ENCODE measurements at regions not wholly inside any gene's neighbourhood (a gene's known extent, or its start where the extent isn't known, plus 50 kb on each side); places are given as distances from the start of the nearest gene placed in this dataset.

DNA sequence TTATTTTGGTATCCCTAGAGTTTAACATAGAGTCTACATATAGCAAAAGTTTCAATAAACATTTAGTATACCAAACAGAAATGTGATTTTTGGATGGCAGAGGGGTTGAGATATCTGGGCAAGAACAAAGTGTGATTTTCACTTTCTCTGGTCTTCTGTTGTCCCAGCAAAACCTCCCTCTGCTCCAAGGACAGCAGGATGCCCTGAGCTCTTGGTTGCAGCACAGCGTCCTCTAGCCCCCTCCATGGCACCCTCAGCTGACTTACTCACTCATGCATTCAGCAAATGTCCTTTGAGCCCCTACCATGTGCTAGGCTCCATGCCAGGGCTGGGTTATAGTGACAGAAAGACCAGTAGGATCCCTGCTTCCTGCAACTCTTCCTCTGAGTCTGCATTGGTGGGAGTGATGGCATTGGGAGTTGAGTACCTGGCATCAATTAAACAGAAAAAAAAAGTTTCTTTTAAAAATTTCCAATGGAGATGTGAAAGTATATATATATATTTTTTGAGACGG is 104.8 kb upstream of the UBL3 start:
- DNase-seq (ENCODE audit: low read depth): no peak

- no peak for DNase-seq (ENCODE audit: low read depth)
These were observed 103.9 kb upstream of the UBL3 start for GRCh38 chr13:29954082-29955028.

- no peak for DNase-seq (ENCODE audit: low read depth)
These were observed 103.1 kb upstream of the UBL3 start for GRCh38 chr13:29953542-29953941.

DNA sequence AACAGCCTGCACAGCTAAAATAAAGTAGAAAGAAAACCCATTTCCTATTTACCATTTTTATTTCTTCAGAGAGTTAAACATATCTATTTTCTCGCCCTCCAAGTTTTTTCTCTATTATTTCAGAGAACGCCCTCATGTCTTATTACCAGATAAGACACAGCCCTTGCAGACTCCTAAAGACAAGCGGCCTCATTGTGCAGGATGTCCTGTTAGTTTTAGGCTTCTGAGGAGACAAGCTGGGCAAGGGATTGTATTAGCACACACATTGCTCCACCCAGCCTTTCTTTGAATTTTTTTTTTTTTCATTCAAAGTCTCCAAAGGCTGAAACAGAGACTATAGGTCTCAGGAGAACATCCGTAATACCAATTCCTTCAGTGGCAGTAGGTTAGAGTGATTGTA is 101.8 kb upstream of the UBL3 start:
- DNase-seq (ENCODE audit: low read depth): no peak

GRCh38 chr13:29948791-29949190 is 98.4 kb upstream of the UBL3 start:
- no peak for DNase-seq (ENCODE audit: low read depth)

GRCh38 chr13:29948244-29948643 is 97.8 kb upstream of the UBL3 start:
- DNase-seq (ENCODE audit: low read depth): no peak

GRCh38 chr13:29947839-29948238 is 97.4 kb upstream of the UBL3 start:
- DNase-seq (ENCODE audit: low read depth): no peak

DNA sequence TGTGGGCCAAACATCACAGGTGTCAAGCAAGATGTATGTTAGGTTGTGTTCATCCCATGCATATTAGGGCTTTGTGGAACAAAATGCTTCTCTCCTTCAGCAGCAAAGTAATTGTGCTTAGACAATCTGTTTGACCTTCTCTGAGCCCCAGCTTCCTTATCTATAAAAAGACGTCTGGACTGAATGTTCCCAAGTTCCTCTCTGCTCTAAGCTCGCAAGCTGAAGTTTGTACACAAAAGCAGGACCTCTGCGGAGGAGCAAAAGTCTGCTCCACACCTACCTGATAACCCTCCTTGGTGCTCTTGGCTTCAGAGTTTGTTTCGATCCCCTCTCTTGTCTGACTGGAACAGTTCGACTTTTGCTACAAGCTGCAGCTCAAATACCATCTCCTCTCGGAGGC is 95.7 kb upstream of the UBL3 start:
- DNase-seq (ENCODE audit: low read depth): no peak

DNA sequence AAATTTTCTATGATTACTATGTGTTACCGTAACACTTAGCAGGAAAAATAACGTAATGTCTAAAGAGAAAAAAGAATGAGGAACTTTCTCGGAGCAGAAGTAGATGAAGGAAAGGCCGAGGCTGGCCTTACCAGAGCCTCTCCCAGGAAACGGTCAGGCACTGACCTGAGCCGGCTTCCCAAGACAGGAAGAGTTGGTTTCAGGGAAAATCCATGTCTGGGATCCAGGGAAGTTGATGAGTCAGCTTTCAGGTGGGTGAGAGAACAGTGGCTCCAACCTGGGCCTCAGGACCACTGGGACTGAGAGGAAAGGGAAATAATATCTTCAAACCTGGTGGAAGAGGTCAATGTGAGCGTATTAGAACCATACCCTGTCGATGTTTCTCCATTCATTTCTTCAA is 93.3 kb upstream of the UBL3 start:
- no peak for DNase-seq (ENCODE audit: low read depth)

GRCh38 chr13:29943273-29943672 is 92.9 kb upstream of the UBL3 start:
- no peak for DNase-seq (ENCODE audit: low read depth)

DNA sequence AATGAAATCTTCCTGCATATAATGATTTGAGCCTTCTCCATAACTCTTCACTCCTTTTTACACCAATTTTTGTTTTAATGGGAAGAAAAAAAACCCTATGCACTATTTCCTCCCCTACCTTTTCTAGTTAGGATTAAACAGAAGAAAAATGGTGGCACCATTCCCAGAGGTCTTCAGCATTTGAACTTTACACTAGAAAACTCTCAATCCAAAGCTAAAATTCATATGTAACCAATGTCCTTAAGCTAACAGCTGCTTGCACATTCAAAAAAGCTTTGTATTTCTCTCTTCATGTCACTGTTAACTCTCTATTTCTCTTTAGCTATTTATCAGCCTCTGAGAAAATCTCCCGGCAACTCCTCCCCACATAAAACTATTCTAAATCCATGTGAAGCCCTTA is 90.3 kb upstream of the UBL3 start:
- no peak for DNase-seq (ENCODE audit: low read depth)

GRCh38 chr13:29939158-29939557 is 88.7 kb upstream of the UBL3 start:
- no peak for DNase-seq (ENCODE audit: low read depth)

GRCh38 chr13:29937841-29938240 is 87.4 kb upstream of the UBL3 start:
- no peak for DNase-seq (ENCODE audit: low read depth)

- DNase-seq (ENCODE audit: low read depth): no peak
These were observed 87.0 kb upstream of the UBL3 start for GRCh38 chr13:29937379-29937778.

- no peak for DNase-seq (ENCODE audit: low read depth)
These were observed 86.5 kb upstream of the UBL3 start for GRCh38 chr13:29936956-29937355.

DNA sequence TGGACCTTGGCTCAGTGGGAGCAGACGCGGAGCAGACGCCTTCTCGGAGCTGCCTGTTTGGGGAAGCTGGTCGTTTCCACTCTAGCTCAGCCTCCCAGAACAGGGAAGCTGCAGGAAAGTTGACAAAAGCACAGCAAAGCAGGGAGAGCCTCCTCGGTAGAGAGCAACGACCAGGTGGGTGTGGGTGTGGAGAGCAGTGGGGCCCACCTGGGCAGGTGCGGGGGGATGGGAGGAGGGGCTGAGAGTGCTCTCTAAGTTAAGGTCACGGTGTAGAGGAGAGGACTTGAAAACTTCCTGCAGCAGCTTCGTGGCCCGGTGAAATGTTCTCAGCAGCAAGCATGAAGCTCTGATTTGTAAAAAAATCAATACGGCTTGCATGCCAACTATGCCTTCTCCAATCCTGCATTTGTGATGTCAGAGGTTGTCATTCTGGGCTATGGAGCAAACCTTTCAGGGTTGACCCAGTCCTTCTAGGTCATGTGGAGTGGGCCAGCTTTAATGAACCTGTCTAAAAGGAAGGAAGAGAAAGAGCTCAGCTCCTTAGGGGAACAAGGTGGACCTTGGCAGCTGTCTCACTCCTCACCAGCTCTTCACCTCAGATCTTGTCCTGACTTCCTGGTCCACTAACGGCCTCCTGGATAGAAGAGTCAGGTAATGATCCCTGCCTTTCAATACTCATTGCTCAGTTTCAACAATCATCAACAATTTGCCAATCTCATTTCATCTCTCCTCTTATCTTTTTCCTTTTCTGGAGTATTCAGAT is 85.8 kb upstream of the UBL3 start:
- DNase-seq (ENCODE audit: low read depth): no peak

GRCh38 chr13:29935309-29935981 is 85.0 kb upstream of the UBL3 start:
- DNase-seq (ENCODE audit: low read depth): no peak

- no peak for DNase-seq (ENCODE audit: low read depth)
These were observed 84.3 kb upstream of the UBL3 start for GRCh38 chr13:29934531-29935308.

DNA sequence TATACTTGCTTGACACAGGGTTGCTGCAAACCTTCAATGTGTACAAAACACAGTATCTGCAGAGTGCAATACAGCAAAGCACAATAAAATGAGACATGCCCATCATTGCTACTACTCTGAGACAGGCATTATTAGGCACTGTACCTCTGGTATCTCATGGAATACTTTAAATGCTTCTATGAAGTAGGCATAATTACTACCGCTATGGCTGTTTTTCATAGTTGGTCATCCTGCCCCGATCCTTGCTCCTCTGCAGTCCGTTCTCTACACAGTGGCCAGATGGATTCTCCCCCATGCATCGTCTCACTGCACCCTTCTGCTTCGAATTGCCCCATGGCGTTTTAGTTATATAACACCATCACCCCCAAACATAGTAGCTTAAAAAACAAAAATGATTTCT is 83.0 kb upstream of the UBL3 start:
- DNase-seq (ENCODE audit: low read depth): no peak

DNA sequence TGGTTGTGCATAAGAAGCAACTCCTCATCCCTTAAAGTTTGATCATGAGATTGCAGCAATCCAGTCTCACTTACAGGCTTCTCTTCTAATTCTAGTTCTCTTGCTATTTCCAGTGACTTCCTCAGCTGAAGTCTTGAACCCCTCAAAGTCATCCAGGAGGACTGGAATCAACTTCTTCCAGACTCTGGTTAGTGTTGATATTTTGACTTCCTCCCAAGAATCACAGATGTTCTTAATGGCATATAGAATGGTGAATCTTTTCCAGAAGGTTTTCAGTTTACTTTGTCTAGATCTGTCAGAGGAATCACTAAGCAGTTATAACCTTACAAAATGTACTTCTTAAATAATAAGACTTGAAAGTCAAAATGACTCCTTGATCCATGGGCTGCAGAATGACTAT is 81.3 kb upstream of the UBL3 start:
- DNase-seq (ENCODE audit: low read depth): no peak

Measured in LHCN-M2 (cell line).